ENCODE measurements at regions not wholly inside any gene's neighbourhood (a gene's known extent, or its start where the extent isn't known, plus 50 kb on each side); places are given as distances from the start of the nearest gene placed in this dataset.

DNA sequence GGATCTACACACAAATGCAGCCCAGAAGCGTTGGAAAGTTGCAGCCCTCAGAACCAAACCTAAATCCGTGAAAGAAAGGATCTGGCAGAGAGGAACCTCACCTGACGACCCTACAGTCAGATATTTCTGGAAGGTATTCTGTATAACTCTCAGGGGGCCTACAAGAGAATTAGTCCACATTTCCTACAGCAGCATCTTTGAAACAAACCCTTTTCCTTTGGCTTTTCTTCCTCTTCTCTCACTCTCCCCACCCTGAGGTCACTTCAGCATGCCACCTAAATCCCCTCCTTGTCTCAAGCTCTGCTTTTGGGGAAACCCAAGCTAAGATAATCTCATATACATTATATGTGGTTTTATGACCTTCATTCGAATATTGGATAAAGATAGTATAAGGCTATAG is 719.0 kb upstream of the MIR17HG start:
- Histone ChIP-seq H3K27ac (ENCODE audit: low read depth in 1 of 2, low read length in 2 of 2) (no peak overlapping the region), H3K4me1 (ENCODE audit: control insufficient read depth in 4 of 4, insufficient read depth in 4 of 4, low read length in 3 of 4) (no peaks in the 10 kb centered on the region), H3K27me3 (ENCODE audit: control insufficient read depth in 4 of 4, insufficient read depth in 4 of 4, low read length in 3 of 4) (no peaks in the 10 kb centered on the region), H3K9me3 (ENCODE audit: control insufficient read depth in 4 of 4, low read length in 3 of 4) (no peaks in the 10 kb centered on the region), H3K4me3 (ENCODE audit: low read depth in 1 of 3, low read length in 3 of 3) (no peak overlapping the region), H3K36me3 (ENCODE audit: control insufficient read depth in 4 of 4, insufficient read depth in 3 of 4, low read depth in 1 of 4, low read length in 3 of 4) (no peaks in the 10 kb centered on the region), H3K9ac (ENCODE audit: low read depth in 1 of 2, low read length in 2 of 2) (no peak overlapping the region)
- DNase-seq (ENCODE audit: low spot score): no peak
- WGBS: 67% methylated on average over 4 of the region's 4 CpGs
- TF ChIP-seq GABPA (IDR thresholded peaks at IDR 0.05 in 1 of 2, conservative IDR thresholded peaks at IDR 0.05 in 1 of 2) (no peak), ZBTB33 (IDR thresholded peaks at IDR 0.05) (no peak), HNF4A (conservative IDR thresholded peaks at IDR 0.05) (no peak), NR2F2 (IDR thresholded peaks at IDR 0.05) (no peak), FOXA2 (IDR thresholded peaks at IDR 0.05) (no peak), RAD21 (IDR thresholded peaks at IDR 0.05) (no peak), SP1 (IDR thresholded peaks at IDR 0.05) (no peak), RXRA (IDR thresholded peaks at IDR 0.05) (no peak), JUND (IDR thresholded peaks at IDR 0.05) (no peak), FOXA1 (IDR thresholded peaks at IDR 0.05) (no peak), YY1 (IDR thresholded peaks at IDR 0.05) (no peak), HNF4G (IDR thresholded peaks at IDR 0.05) (no peak), TAF1 (conservative IDR thresholded peaks at IDR 0.05) (no peak), EGR1 (IDR thresholded peaks at IDR 0.05; ENCODE audit: low read depth in 2 of 2) (no peak)
- TF ChIP-seq, protein P1, sequence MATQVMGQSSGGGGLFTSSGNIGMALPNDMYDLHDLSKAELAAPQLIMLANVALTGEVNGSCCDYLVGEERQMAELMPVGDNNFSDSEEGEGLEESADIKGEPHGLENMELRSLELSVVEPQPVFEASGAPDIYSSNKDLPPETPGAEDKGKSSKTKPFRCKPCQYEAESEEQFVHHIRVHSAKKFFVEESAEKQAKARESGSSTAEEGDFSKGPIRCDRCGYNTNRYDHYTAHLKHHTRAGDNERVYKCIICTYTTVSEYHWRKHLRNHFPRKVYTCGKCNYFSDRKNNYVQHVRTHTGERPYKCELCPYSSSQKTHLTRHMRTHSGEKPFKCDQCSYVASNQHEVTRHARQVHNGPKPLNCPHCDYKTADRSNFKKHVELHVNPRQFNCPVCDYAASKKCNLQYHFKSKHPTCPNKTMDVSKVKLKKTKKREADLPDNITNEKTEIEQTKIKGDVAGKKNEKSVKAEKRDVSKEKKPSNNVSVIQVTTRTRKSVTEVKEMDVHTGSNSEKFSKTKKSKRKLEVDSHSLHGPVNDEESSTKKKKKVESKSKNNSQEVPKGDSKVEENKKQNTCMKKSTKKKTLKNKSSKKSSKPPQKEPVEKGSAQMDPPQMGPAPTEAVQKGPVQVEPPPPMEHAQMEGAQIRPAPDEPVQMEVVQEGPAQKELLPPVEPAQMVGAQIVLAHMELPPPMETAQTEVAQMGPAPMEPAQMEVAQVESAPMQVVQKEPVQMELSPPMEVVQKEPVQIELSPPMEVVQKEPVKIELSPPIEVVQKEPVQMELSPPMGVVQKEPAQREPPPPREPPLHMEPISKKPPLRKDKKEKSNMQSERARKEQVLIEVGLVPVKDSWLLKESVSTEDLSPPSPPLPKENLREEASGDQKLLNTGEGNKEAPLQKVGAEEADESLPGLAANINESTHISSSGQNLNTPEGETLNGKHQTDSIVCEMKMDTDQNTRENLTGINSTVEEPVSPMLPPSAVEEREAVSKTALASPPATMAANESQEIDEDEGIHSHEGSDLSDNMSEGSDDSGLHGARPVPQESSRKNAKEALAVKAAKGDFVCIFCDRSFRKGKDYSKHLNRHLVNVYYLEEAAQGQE (IDR thresholded peaks at IDR 0.05): no peak
- TF ChIP-seq, protein P2, sequence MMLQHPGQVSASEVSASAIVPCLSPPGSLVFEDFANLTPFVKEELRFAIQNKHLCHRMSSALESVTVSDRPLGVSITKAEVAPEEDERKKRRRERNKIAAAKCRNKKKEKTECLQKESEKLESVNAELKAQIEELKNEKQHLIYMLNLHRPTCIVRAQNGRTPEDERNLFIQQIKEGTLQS (IDR thresholded peaks at IDR 0.05): no peak
- TF ChIP-seq, protein P3, sequence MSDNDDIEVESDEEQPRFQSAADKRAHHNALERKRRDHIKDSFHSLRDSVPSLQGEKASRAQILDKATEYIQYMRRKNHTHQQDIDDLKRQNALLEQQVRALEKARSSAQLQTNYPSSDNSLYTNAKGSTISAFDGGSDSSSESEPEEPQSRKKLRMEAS (IDR thresholded peaks at IDR 0.05): no peak
- TF ChIP-seq, protein P4, sequence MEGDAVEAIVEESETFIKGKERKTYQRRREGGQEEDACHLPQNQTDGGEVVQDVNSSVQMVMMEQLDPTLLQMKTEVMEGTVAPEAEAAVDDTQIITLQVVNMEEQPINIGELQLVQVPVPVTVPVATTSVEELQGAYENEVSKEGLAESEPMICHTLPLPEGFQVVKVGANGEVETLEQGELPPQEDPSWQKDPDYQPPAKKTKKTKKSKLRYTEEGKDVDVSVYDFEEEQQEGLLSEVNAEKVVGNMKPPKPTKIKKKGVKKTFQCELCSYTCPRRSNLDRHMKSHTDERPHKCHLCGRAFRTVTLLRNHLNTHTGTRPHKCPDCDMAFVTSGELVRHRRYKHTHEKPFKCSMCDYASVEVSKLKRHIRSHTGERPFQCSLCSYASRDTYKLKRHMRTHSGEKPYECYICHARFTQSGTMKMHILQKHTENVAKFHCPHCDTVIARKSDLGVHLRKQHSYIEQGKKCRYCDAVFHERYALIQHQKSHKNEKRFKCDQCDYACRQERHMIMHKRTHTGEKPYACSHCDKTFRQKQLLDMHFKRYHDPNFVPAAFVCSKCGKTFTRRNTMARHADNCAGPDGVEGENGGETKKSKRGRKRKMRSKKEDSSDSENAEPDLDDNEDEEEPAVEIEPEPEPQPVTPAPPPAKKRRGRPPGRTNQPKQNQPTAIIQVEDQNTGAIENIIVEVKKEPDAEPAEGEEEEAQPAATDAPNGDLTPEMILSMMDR (IDR thresholded peaks at IDR 0.05; ENCODE audit: low read depth, low read length, missing input control): no peak

Data from liver (tissue), 8 donors.